OCI-LY1 (cell line): ENCODE measurements at regions not wholly inside any gene's neighbourhood (a gene's known extent, or its start where the extent isn't known, plus 50 kb on each side); places are given as distances from the start of the nearest gene placed in this dataset.

Source experiments
- CTCF ChIP-seq: fragments of 200-600 bp; sonication (generic), shearing (Covaris generic); IDR thresholded peaks from 2 replicates; pipeline ENCODE4 v1.5.1; 2017; ENCODE audit warnings: mild to moderate bottlenecking, antibody characterized with exemption, low read length, moderate library complexity, mixed read lengths
- EZH2 ChIP-seq: fragments of 200-600 bp; sonication (generic), shearing (Covaris generic); IDR thresholded peaks from 2 replicates; pipeline ENCODE4 v1.8.0; 2017; ENCODE audit warnings: borderline replicate concordance, mixed run types, mild to moderate bottlenecking, antibody characterized with exemption, low read length, moderate library complexity, mixed read lengths

GRCh38 chr17:31588034-31588433 lies 196.6 kb downstream of the RAB11FIP4 start:
- TF ChIP-seq CTCF (no peak), EZH2 (no peak)
